ENCODE measurements at regions not wholly inside any gene's neighbourhood (a gene's known extent, or its start where the extent isn't known, plus 50 kb on each side); places are given as distances from the start of the nearest gene placed in this dataset.
"Not testable (repeated sequence)": the region's sequence is repeated elsewhere in the genome, so short reads cannot be mapped to it uniquely, and the experiment has no call there.

GRCh38 chr5:17829456-17829855, 195.2 kb downstream of the TAF11L14 start:
- DNase-seq, result no peak

DNA sequence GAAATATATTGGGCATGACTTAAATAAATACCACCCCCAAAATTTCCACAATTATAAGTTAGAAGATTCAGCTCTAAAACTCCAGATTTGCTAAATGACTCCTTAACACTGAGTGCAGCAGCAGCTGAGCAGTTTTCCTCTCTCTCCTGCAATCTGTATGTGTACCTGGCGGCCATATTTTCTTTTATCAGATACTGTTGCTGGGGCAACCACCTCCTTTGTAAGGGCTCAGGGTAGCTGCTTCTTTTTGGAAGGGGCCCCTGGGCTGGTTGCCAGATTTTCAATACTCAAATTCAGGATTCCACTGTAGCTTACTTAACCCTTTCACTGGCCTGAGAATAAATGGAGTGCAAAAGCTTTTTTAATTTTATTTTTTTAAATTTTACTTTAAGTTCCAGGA, 197.0 kb downstream of the TAF11L14 start:
- no peak for DNase-seq

DNA sequence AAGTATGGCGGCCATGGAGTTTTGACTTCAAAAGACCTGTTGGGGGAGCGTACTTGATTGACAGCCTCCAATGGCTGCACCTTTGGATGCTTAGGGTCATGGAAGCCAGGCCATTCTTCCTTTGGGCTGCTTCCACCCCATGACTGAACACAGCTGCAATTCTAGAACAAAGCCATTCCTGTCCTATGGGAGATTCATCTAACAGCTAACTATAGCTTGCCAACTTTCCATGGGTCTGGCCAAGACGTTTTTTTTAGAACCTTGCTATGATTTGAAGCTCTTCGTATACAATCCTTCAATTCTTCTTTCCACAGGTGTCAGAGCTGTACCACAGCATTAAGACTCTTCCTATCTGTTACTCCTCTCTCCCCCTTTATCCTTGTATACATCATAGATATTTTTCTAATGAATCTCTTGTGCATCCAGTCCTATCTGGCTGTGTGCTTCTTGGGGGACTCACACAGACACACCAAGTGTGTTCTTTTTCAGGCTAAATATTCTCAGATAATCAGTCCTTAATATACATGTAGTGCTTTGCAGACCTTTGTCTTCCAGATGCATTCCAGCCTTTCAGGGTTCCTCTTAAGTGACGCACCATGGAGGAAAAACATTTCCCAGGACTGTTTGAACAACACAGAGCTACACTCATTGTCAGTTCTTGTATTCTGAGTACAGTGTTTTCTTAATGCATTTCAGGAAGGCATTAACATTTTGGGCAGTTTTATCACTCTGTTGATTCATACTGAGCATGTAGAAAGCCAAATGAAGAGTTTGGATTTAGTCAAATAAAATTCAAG, 198.9 kb downstream of the TAF11L14 start:
- no peak for DNase-seq

DNA sequence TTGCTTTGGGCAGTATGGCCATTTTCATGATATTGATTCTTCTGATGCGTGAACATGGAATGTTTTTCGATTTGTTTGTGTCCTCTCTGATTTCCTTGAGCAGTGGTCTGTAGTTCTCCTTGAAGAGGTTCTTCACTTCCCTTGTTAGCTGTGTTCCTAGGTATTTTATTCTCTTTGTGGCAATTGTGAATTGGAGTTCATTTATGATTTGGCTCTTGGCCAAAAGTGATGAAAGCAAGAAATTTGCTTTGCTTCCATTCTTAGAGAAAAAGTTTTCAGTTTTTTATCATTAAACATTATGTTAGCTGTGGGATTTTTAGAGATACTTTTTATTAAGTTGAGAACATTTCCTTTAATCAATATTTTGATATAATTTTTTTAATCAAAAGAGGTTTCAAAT, 203.5 kb downstream of the TAF11L14 start:
- no peak for DNase-seq

GRCh38 chr5:17838469-17838868, 204.2 kb downstream of the TAF11L14 start:
- no peak for DNase-seq

GRCh38 chr5:17839848-17840247, 205.6 kb downstream of the TAF11L14 start:
- DNase-seq, result no peak

GRCh38 chr5:17846496-17846895, 212.2 kb downstream of the TAF11L14 start:
- no peak for DNase-seq

DNA sequence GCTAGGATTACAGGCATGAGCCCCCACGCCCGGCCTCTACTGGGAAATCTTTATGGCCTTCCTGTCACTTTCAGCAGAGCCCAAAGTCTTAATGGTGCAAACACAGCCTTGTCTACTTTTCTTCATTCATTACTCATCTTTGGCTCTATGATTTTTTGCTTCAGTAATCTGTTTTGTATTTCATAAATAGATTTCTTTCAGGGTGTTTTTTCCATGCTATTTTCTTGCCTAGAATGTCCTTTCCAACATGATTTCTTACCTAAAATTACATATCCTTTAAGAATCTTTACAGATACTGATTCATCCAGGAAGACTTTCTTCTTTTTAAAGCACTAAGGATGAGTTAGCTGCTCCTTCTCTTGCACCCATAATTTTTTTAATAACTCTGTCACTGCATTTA, 213.0 kb downstream of the TAF11L14 start:
- DNase-seq, result no peak

GRCh38 chr5:17852111-17852510, 217.9 kb downstream of the TAF11L14 start:
- no peak for DNase-seq

GRCh38 chr5:17852740-17853139, 218.5 kb downstream of the TAF11L14 start:
- DNase-seq, result no peak

GRCh38 chr5:17854901-17855300, 220.6 kb downstream of the TAF11L14 start:
- no peak for DNase-seq

DNA sequence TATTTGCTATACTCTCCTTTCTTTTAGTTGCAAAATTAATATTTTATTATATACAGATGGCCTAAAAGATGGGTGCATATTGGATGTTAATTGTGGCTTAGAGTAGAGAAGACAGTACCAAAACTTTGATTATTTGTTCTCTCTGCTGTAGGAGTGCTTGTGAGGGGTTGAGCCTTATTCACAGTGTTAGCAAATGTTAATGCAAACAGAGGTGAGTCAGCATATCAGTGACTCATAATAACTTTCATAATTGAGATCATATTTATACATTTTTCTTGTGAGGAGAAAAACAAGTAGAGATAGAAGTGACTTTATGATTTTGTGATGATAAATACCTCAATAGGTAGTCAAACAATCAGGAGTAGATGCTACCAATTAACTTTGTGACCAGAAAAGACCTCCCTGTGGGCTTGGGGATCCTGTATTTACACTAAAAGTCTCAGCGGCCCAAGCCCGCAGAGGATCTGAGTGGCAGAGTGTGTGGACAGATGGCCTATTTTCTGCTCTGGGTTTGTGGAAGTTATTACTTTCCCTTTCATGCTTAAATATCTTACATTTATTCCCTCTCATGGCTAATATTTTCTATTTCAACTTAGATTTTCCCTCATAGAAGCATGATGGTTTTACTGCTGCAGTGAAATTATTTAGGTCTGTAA, 226.5 kb downstream of the TAF11L14 start:
- no peak for DNase-seq

- DNase-seq, result not testable (repeated sequence)
Measured at GRCh38 chr5:17864903-17865302, 230.6 kb downstream of the TAF11L14 start.

DNA sequence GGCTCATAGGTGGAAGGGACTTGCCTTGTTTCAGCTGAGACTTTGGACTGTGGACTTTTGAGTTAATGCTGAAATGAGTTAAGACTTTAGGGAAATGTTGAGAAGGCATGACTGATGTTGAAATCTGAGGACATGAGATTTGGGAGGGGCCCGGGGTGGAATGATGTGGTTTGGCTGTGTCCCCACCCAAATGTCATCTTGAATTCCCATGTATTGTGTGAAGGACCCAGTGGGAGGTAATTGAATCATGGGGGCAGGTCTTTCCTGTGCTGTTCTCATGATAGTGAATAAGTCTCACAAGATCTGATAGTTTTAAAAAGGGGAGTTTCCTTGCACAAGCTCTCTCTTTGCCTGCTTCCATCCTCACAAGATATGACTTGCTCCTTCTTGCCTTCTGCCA, 231.7 kb downstream of the TAF11L14 start:
- not testable (repeated sequence) for DNase-seq

DNA sequence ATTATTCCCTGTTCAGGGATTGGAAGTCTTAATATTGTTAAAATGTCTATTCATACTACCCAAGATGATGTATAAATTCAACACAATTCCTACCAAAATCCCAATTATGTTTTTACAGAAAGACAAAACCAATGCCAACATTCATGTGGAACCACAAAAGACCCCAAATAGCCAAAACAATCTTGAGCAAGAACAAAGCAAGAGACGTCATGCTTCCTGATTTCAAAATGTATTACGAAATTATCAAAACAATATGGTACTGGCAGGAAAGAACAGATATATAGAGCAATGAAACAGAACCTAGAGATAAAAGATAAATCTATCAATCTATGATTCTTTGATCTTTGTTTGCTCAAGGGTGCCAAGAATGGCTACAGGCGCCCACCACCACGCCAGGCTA, 237.9 kb downstream of the TAF11L14 start:
- no peak for DNase-seq

GRCh38 chr5:17878541-17878940, 244.3 kb downstream of the TAF11L14 start:
- DNase-seq, result no peak

- DNase-seq, result no peak
Measured at GRCh38 chr5:17879276-17879675, 245.0 kb downstream of the TAF11L14 start.

- no peak for DNase-seq
Measured at GRCh38 chr5:17880869-17881268, 246.6 kb downstream of the TAF11L14 start.

- DNase-seq, result no peak
Measured at GRCh38 chr5:17882760-17883488, 248.7 kb downstream of the TAF11L14 start.

DNA sequence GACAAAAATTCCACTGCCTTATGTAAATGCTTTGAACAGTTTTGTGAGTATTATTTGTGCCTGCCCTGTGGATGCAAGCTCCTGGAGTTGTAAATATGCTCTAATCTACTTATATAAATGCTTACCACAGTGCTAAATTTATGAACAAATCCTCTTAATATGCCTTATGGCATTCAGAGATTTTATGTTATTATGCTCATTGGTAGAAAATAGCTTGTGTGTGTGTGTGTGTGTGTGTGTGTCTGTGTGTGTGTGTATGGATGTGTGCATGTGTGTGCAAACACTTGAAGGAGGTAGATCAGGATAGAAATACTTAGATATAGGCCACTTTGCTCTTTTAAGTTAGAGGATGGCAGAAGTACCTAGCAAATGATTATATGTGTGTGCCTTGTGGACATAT, 253.9 kb downstream of the TAF11L14 start:
- DNase-seq, result no peak

- no peak for DNase-seq
Measured at GRCh38 chr5:17890501-17890900, 256.2 kb downstream of the TAF11L14 start.

DNA sequence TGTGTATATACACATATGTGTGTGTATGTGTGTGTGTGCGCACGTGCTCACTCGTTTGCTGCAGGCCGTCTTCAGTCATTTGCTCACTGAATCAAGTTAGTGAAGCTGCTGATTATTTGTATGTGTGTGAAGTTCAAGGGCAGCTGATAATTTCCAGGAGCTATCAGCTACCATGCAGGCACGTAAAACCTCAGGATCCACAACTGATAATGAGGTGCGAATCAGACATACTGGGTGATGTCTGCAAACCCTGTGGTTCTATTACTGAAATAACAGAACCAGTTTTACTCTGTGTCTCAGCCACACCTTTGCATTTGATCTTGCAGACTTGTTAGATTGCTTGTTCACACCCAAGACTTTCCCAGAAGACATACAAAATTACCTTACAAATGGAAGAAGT, 257.6 kb downstream of the TAF11L14 start:
- DNase-seq, result no peak

DNA sequence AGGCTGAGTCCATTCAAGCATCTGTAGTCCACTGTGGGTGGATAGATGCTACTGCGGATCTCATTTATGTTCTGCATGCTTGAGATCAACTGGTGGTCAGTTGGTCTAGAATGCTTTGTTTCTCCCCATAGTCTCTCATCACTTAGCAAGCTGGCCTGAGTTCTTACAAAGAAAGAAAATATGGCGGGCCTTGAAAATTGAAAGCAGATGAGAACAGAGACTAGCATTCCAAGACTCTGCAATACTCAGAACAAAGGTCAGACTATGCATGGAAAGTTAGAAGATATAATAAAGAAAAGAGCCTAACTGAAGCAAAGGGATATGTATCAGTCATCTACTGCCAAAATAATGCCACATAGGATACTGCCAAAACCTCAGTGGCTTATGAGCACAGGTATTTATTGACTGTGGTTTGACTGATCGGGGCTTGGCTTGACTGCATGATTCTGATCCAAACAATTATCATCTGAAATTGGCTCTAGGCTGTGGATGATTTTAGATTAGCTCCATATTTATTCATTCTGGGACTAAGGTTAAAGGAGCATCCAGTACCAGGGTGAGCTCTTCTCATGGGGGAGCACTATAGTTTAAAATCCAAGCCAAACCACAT, 258.9 kb downstream of the TAF11L14 start:
- DNase-seq, result no peak
